GM12891 (cell line): ENCODE measurements at regions not wholly inside any gene's neighbourhood (a gene's known extent, or its start where the extent isn't known, plus 50 kb on each side); places are given as distances from the start of the nearest gene placed in this dataset.

Experiments
- POLR2A ChIP-seq: IDR thresholded peaks from 2 replicates; pipeline ENCODE4 v1.6.1; 2011; ENCODE audit warnings: low read depth, low read length, control low read depth
- POLR2AphosphoS5 ChIP-seq: IDR thresholded peaks from 2 replicates; pipeline ENCODE4 v1.6.1; 2011; ENCODE audit warnings: low read depth, low read length, control low read depth
- POU2F2 ChIP-seq: IDR thresholded peaks from 2 replicates; pipeline ENCODE4 v1.6.1; 2011; ENCODE audit warnings: low read depth, mild to moderate bottlenecking, control low read depth, low read length, moderate library complexity
- TAF1 ChIP-seq: IDR thresholded peaks from 2 replicates; pipeline ENCODE4 v1.6.1; 2011; ENCODE audit warnings: low read depth, low read length, control low read depth

GRCh38 chr10:57673446-57673960, 594.2 kb downstream of the IPMK start:
- TF ChIP-seq POLR2A (no peak), POLR2AphosphoS5 (no peak), TAF1 (no peak), POU2F2 (no peak)
